ENCODE measurements at regions not wholly inside any gene's neighbourhood (a gene's known extent, or its start where the extent isn't known, plus 50 kb on each side); places are given as distances from the start of the nearest gene placed in this dataset.

DNA sequence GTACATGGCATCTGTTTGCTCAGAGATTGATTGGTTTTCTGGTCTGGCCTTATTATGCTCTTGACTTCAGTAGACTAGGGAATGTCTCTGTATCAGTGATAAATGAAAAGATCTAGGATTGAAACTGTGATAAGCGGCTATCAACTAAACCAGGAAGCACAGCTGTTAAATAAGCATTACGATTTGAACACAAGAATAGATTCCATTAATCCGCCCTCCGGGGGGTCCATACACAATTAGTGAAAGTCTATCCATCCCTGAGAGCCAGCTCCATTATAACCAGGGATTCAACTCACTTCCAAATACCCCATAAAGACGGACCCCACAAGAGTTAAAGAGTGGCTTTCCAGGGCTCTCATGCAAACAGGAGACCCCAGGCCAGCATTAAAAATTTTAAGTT is 279.0 kb downstream of the GRIN2B start:
- TF ChIP-seq TGIF2 (CRISPR knock-in tag; IDR thresholded peaks at IDR 0.05) = no peak
- TF ChIP-seq DNMT1 (CRISPR knock-in tag; IDR thresholded peaks at IDR 0.05) = no peak
- no peak for TF ChIP-seq HMGXB4 (CRISPR knock-in tag; IDR thresholded peaks at IDR 0.05; ENCODE audit: borderline replicate concordance in 1 of 2, low read depth in 1 of 2)
- TF ChIP-seq ZNF678 (CRISPR knock-in tag; IDR thresholded peaks at IDR 0.05) = no peak
- no peak for TF ChIP-seq ISL2 (CRISPR knock-in tag; IDR thresholded peaks at IDR 0.05)
- TF ChIP-seq CTCF (CRISPR knock-in tag; IDR thresholded peaks at IDR 0.05) = no peak
- no peak for TF ChIP-seq HOXA3 (CRISPR knock-in tag; IDR thresholded peaks at IDR 0.05)
- TF ChIP-seq FOXJ3 (CRISPR knock-in tag; IDR thresholded peaks at IDR 0.05; ENCODE audit: borderline replicate concordance) = no peak
- TF ChIP-seq POLR2AphosphoS5 (IDR thresholded peaks at IDR 0.05; ENCODE audit: low read depth, low read length) = no peak
- TF ChIP-seq ESRRA (CRISPR knock-in tag; IDR thresholded peaks at IDR 0.05; ENCODE audit: low read depth) = no peak
- TF ChIP-seq, protein P1, sequence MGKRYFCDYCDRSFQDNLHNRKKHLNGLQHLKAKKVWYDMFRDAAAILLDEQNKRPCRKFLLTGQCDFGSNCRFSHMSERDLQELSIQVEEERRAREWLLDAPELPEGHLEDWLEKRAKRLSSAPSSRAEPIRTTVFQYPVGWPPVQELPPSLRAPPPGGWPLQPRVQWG (CRISPR knock-in tag; IDR thresholded peaks at IDR 0.05; ENCODE audit: borderline replicate concordance, low read depth) = no peak
- TF ChIP-seq, protein P2, sequence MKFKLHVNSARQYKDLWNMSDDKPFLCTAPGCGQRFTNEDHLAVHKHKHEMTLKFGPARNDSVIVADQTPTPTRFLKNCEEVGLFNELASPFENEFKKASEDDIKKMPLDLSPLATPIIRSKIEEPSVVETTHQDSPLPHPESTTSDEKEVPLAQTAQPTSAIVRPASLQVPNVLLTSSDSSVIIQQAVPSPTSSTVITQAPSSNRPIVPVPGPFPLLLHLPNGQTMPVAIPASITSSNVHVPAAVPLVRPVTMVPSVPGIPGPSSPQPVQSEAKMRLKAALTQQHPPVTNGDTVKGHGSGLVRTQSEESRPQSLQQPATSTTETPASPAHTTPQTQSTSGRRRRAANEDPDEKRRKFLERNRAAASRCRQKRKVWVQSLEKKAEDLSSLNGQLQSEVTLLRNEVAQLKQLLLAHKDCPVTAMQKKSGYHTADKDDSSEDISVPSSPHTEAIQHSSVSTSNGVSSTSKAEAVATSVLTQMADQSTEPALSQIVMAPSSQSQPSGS (CRISPR knock-in tag; IDR thresholded peaks at IDR 0.05) = no peak
- no peak for TF ChIP-seq CBX1 (IDR thresholded peaks at IDR 0.05; ENCODE audit: low read depth)

Data from HepG2 (cell line).